ENCODE measurements at regions not wholly inside any gene's neighbourhood (a gene's known extent, or its start where the extent isn't known, plus 50 kb on each side); places are given as distances from the start of the nearest gene placed in this dataset.

DNA sequence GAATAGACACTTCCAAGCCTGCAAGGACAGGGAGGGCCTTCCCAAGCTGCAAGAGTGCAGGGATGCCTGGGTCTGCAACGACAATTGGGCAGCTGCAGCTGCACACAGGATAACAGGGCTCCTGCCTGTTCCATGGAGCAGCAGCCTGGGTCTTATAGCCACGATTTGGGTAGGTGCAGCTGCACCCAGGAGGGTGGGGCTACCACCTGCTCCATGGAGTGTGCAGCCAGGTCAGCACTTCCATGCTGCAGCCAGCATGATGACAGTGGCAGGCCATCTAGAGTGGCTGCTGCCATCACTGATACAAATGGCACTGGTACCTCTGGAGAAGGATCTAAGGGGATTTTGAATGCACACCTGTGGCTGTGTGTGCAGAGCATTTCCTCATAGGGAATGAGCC is 528.5 kb downstream of the DSC3 start:
- intact Hi-C loops (cut with DNase I), result no loop called here
- TF ChIP-seq POLR2A (IDR thresholded peaks at IDR 0.05), result no peak
- TF ChIP-seq, protein P1, sequence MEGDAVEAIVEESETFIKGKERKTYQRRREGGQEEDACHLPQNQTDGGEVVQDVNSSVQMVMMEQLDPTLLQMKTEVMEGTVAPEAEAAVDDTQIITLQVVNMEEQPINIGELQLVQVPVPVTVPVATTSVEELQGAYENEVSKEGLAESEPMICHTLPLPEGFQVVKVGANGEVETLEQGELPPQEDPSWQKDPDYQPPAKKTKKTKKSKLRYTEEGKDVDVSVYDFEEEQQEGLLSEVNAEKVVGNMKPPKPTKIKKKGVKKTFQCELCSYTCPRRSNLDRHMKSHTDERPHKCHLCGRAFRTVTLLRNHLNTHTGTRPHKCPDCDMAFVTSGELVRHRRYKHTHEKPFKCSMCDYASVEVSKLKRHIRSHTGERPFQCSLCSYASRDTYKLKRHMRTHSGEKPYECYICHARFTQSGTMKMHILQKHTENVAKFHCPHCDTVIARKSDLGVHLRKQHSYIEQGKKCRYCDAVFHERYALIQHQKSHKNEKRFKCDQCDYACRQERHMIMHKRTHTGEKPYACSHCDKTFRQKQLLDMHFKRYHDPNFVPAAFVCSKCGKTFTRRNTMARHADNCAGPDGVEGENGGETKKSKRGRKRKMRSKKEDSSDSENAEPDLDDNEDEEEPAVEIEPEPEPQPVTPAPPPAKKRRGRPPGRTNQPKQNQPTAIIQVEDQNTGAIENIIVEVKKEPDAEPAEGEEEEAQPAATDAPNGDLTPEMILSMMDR (IDR thresholded peaks at IDR 0.05), result no peak
- Histone ChIP-seq H3K27ac (no peak overlapping the region), H3K4me3 (no peak overlapping the region), H3K4me1 (no peaks in the 10 kb centered on the region), H3K36me3 (no peaks in the 10 kb centered on the region), H3K27me3 (no peaks in the 10 kb centered on the region), H3K9me3 (peaks cover 0 to 3% (median 0%) of the 10 kb centered on the region in 12 donors)
- no peak for DNase-seq
- 14 to 52% (median 38%) methylated on average over 1 to 2 of the region's 2 CpGs for WGBS, 4 donors
- peak in 1 of 4 donors; percentile 44 for ATAC-seq

DNA sequence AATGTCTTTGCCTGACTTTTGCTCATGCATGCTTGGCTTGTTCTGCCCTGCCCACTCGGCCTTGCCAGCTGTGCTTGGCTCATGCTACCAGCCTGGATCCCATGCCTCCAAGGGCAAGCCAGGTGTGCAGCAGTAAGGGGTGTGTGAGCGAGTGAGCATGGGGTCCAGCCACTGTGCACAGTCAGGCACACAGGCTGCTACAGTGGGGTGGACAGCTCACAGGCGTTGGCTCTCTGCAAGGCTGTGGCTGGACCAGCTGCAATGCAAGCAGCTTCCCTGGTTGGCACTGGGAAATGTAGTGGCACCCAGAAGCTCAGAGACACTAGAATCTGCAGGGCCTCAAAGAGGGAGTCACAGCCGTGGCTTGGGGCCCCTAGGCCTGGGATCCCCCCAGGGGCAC is 529.7 kb downstream of the DSC3 start:
- Histone ChIP-seq H3K27me3 (no peaks in the 10 kb centered on the region), H3K4me1 (no peaks in the 10 kb centered on the region), H3K27ac (no peak overlapping the region), H3K9me3 (peaks cover 0 to 3% (median 0%) of the 10 kb centered on the region in 12 donors), H3K36me3 (no peaks in the 10 kb centered on the region), H3K4me3 (no peak overlapping the region)
- no peak for ATAC-seq
- intact Hi-C loops (cut with DNase I), result no loop called here
- DNase-seq, result peak in 2 of 5 donors; percentile 20 to 37
- WGBS, 4 donors, result 64 to 94% (median 75%) methylated on average over 2 to 4 of the region's 4 CpGs
- no peak for TF ChIP-seq POLR2A (IDR thresholded peaks at IDR 0.05)
- TF ChIP-seq, protein P1 (IDR thresholded peaks at IDR 0.05), result no peak

DNA sequence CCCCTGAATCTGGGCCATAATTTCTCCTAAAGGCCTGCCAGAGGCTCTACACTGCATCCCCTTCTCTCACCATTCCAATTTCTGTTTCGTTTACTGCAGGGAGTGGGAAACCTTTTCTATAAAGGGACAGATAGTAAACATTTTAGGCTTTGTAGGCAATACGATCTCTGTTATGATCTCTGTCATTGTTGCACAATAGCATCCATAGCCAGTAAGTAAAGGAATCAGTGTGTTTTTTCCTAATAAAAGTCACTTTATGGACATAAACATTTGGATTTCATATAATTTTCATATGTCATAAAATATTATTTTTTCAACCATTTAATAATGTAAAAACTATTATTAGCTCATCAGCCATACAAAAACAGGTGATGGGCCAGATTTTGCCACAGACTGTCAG is 531.7 kb downstream of the DSC3 start:
- no peak overlapping the region for H3K4me3 ChIP-seq
- TF ChIP-seq POLR2A (IDR thresholded peaks at IDR 0.05), result no peak
- TF ChIP-seq, protein P1 (IDR thresholded peaks at IDR 0.05), result no peak
- ATAC-seq (no peak), DNase-seq (no peak)
- H3K36me3 ChIP-seq, result no peaks in the 10 kb centered on the region
- intact Hi-C loops (cut with DNase I), result no loop called here
- H3K4me1 ChIP-seq, result no peaks in the 10 kb centered on the region
- H3K27ac ChIP-seq, result no peak overlapping the region
- no peaks in the 10 kb centered on the region for H3K27me3 ChIP-seq
- peaks cover 0 to 3% (median 0%) of the 10 kb centered on the region in 12 donors for H3K9me3 ChIP-seq
- WGBS, 4 donors, result 74 to 85% (median 80%) methylated on average over 2 of the region's 2 CpGs

DNA sequence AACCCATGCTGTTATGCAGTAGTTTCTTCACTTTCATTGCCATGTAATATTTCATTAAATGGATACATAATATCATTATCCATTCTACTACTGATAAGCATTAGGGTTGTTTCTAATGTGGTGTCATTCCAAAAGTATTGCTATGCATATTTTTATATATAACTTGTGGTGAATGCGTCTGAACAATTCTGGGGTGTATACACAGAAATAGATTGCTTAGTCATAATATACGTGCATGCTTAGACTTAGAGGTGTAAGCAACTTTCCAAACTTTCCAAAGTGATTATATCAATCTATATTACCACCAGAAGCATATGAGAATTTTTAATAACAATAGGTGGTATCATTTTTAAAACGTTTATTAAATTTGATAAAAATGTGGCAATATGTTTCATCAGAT is 540.9 kb downstream of the DSC3 start:
- 73 to 79% (median 76%) methylated on average over 3 of the region's 3 CpGs for WGBS, 4 donors
- no peak overlapping the region for H3K27ac ChIP-seq
- DNase-seq (no peak), ATAC-seq (no peak)
- H3K4me3 ChIP-seq, result no peak overlapping the region
- TF ChIP-seq, protein P1 (IDR thresholded peaks at IDR 0.05), result no peak
- TF ChIP-seq POLR2A (IDR thresholded peaks at IDR 0.05), result no peak
- H3K9me3 ChIP-seq, result no peaks in the 10 kb centered on the region
- H3K36me3 ChIP-seq, result no peaks in the 10 kb centered on the region
- intact Hi-C loops (cut with DNase I), result no loop called here
- H3K4me1 ChIP-seq, result no peaks in the 10 kb centered on the region
- H3K27me3 ChIP-seq, result no peaks in the 10 kb centered on the region

All from heart left ventricle (tissue), 16 donors.